ENCODE measurements at regions not wholly inside any gene's neighbourhood (a gene's known extent, or its start where the extent isn't known, plus 50 kb on each side); places are given as distances from the start of the nearest gene placed in this dataset.

DNA sequence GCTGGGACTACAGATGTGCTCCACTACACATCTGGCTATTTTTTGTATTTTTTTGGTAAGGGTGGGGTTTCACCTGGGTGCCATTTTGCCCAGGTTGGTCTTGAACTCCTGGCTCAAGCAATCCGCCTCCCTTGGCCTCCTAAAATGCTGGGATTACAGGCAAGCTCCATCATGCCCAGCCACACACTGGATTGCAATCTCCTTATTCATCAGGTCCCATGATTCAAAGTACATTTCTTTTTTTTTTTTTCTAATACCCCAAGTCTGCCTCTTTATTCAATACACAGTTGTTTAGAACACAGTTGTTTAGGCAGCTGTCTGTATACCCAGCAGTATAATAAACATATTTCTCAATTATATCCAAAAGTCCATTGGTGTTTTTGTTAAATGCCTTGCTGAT is 130.3 kb upstream of the ARSJ start:
- H3K4me1 ChIP-seq (ENCODE audit: insufficient read depth, low read length, poor library complexity, severe bottlenecking): peaks cover 4% of the 10 kb centered on the region
- BruUV-seq (replicated peaks): no TSS peak
- no peaks in the 10 kb centered on the region for H3K36me3 ChIP-seq (ENCODE audit: insufficient read depth, low read length, poor library complexity, severe bottlenecking)
- H3K27me3 ChIP-seq (replicated peaks; ENCODE audit: insufficient read depth, low read depth, low read length, poor library complexity): no peaks in the 10 kb centered on the region
- H3K27ac ChIP-seq (ENCODE audit: low read depth, low read length, poor library complexity, severe bottlenecking): no peak overlapping the region
- no peak overlapping the region for H3K4me3 ChIP-seq (ENCODE audit: low read depth, low read length, poor library complexity, severe bottlenecking)
- intact Hi-C loops (cut with micrococcal nuclease; ENCODE audit: unreplicated experiment): no loop called here
- ChIA-PET POLR2A (ENCODE audit: low non-redundant PET) (no interaction called here), CTCF (interaction anchor here (0.7 kb wide), 1 partner anchor 832 kb away, joined by 5 read pairs; no protein-coding TSS in a partner anchor)
- TF ChIP-seq, protein P1, sequence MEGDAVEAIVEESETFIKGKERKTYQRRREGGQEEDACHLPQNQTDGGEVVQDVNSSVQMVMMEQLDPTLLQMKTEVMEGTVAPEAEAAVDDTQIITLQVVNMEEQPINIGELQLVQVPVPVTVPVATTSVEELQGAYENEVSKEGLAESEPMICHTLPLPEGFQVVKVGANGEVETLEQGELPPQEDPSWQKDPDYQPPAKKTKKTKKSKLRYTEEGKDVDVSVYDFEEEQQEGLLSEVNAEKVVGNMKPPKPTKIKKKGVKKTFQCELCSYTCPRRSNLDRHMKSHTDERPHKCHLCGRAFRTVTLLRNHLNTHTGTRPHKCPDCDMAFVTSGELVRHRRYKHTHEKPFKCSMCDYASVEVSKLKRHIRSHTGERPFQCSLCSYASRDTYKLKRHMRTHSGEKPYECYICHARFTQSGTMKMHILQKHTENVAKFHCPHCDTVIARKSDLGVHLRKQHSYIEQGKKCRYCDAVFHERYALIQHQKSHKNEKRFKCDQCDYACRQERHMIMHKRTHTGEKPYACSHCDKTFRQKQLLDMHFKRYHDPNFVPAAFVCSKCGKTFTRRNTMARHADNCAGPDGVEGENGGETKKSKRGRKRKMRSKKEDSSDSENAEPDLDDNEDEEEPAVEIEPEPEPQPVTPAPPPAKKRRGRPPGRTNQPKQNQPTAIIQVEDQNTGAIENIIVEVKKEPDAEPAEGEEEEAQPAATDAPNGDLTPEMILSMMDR (conservative IDR thresholded peaks at IDR 0.05; ENCODE audit: low read depth, low read length): no peak
- no peak for TF ChIP-seq EZH2 (IDR thresholded peaks at IDR 0.05; ENCODE audit: borderline replicate concordance, low read depth, low read length, poor library complexity, severe bottlenecking)
- H3K9me3 ChIP-seq (ENCODE audit: low read depth, low read length, poor library complexity, severe bottlenecking): no peaks in the 10 kb centered on the region
- no peak for DNase-seq (ENCODE audit: low spot score)

GRCh38 chr4:114115526-114115925 is 136.1 kb upstream of the ARSJ start:
- Histone ChIP-seq H3K36me3 (ENCODE audit: insufficient read depth, low read length, poor library complexity, severe bottlenecking) (no peaks in the 10 kb centered on the region), H3K4me3 (ENCODE audit: low read depth, low read length, poor library complexity, severe bottlenecking) (no peak overlapping the region), H3K9me3 (ENCODE audit: low read depth, low read length, poor library complexity, severe bottlenecking) (no peaks in the 10 kb centered on the region), H3K27me3 (replicated peaks; ENCODE audit: insufficient read depth, low read depth, low read length, poor library complexity) (no peaks in the 10 kb centered on the region), H3K27ac (ENCODE audit: low read depth, low read length, poor library complexity, severe bottlenecking) (no peak overlapping the region), H3K4me1 (ENCODE audit: insufficient read depth, low read length, poor library complexity, severe bottlenecking) (no peaks in the 10 kb centered on the region)
- intact Hi-C loops (cut with micrococcal nuclease; ENCODE audit: unreplicated experiment): no loop called here
- no TSS peak for BruUV-seq (replicated peaks)
- POLR2A ChIA-PET (ENCODE audit: low non-redundant PET): interaction anchor here (0.6 kb wide), 1 partner anchor 864 kb away, joined by 3 read pairs; no protein-coding TSS in a partner anchor
- TF ChIP-seq, protein P1 (conservative IDR thresholded peaks at IDR 0.05; ENCODE audit: low read depth, low read length): no peak
- TF ChIP-seq EZH2 (IDR thresholded peaks at IDR 0.05; ENCODE audit: borderline replicate concordance, low read depth, low read length, poor library complexity, severe bottlenecking): no peak
- CTCF ChIA-PET: no interaction called here
- no peak for DNase-seq (ENCODE audit: low spot score)

GRCh38 chr4:114116861-114117260 is 137.4 kb upstream of the ARSJ start:
- no peaks in the 10 kb centered on the region for H3K9me3 ChIP-seq (ENCODE audit: low read depth, low read length, poor library complexity, severe bottlenecking)
- POLR2A ChIA-PET (ENCODE audit: low non-redundant PET): interaction anchor here (0.5 kb wide), 1 partner anchor 1928 kb away, joined by 3 read pairs; no protein-coding TSS in a partner anchor
- intact Hi-C loops (cut with micrococcal nuclease; ENCODE audit: unreplicated experiment): no loop called here
- no peaks in the 10 kb centered on the region for H3K36me3 ChIP-seq (ENCODE audit: insufficient read depth, low read length, poor library complexity, severe bottlenecking)
- BruUV-seq (replicated peaks): no TSS peak
- DNase-seq (ENCODE audit: low spot score): no peak
- no peaks in the 10 kb centered on the region for H3K4me1 ChIP-seq (ENCODE audit: insufficient read depth, low read length, poor library complexity, severe bottlenecking)
- no peak overlapping the region for H3K27ac ChIP-seq (ENCODE audit: low read depth, low read length, poor library complexity, severe bottlenecking)
- TF ChIP-seq, protein P1 (conservative IDR thresholded peaks at IDR 0.05; ENCODE audit: low read depth, low read length): no peak
- TF ChIP-seq EZH2 (IDR thresholded peaks at IDR 0.05; ENCODE audit: borderline replicate concordance, low read depth, low read length, poor library complexity, severe bottlenecking): no peak
- H3K4me3 ChIP-seq (ENCODE audit: low read depth, low read length, poor library complexity, severe bottlenecking): no peak overlapping the region
- CTCF ChIA-PET: no interaction called here
- H3K27me3 ChIP-seq (replicated peaks; ENCODE audit: insufficient read depth, low read depth, low read length, poor library complexity): no peaks in the 10 kb centered on the region
